HG03558 (cell line): ENCODE measurements at regions not wholly inside any gene's neighbourhood (a gene's known extent, or its start where the extent isn't known, plus 50 kb on each side); places are given as distances from the start of the nearest gene placed in this dataset.

Experiments used
- ATAC-seq: cut with Tn5 transposase; IDR thresholded peaks from one replicate; pipeline ENCODE4 v1.9.1; 2021; ENCODE audit warnings: moderate number of reproducible peaks; ENCODE audit not compliant: unreplicated experiment; ENCODE audit errors: extremely low read depth

GRCh38 chr3:28924744-28925360 lies 356.0 kb upstream of the RBMS3 start:
- no peak for ATAC-seq

DNA sequence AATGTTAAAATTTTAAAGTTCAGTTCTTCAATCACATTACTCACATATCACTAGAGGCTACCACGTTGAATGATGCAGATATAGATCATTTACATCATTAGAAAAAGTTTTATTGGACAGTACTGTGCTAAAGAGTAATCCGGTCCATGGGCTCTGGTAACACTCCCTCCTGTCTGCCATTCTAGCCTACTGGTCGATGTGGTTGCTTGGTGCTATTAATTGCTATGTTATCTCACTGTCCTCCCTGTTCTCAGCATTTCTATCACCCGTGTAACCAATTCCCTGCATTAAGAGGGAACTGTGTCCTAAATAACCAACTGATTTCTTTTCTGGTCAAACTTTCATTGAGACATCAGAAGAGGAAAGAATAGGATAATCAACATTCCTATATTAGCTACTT lies 347.5 kb upstream of the RBMS3 start:
- ATAC-seq: no peak

DNA sequence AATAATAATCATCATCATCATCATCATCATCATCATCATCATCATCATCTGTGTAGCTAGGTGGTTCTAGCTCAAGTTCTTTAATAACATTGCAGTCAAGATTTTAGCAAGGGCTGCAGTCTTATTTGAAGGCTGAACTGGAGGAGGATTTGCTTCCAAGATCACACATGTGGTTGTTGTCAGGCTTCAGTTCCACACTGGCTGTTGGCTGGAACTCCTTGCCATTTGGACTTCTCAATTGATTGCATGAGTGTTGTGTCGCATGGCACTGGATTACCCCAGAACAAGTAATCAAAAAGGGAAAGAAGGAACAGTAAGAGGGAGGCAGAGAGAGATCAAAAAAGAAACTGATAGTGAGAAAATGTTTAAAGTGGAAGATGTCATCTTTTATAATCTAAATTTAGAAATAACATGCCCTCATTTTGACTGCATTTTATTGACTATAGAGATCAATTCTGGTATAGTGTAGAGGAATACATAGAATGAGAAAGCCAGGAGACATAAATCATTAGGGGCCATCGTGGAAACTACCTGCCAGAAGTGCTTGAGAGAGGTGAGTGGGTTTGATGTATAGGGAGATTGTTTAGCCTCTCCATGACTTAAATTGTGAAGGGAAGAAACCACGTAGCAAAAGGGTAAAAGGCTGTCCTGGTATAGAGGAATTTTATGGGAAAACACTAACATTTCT lies 346.6 kb upstream of the RBMS3 start:
- ATAC-seq: no peak

GRCh38 chr3:28935146-28935545 lies 345.7 kb upstream of the RBMS3 start:
- ATAC-seq: peak; percentile 39

- no peak for ATAC-seq
Observed at GRCh38 chr3:28936154-28936553, 344.7 kb upstream of the RBMS3 start.

DNA sequence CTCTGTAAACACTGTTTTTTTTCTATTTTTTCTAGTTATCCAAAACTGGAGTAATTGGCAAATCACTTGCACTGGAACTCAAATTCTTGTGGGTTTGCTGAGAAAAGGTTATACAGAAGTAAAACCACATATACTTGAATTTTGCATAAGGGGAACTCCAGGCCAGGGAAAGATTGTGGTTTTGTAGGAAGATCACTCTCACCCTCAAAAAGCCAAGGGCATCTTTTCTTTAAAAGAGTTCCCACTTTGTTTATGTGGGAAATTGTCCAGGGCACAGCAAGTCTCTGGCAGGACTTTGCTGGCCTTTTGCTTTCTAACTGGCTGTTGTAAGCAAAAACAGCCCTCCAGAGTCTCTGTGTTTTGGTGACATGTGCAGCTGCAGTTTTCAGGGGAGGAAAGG lies 340.3 kb upstream of the RBMS3 start:
- ATAC-seq: peak; percentile 76

DNA sequence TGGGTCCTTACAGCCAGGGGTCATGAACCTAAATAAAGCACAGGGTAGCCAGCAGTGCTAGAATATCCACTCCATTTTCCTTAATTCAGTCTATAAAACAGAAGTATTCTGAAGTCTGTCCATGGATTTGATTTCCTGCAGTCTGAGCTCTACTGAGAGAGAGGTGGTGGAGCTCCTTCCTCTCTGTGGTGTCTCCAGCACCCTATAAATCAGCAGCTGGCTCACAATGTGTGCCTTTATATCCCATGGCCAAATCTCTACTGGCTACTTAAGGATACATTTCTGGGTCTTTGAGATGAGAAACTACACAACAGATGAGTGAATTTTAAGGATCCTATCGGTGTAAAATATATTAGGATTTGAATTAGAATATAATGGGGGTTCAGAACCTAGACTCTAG lies 339.9 kb upstream of the RBMS3 start:
- no peak for ATAC-seq

DNA sequence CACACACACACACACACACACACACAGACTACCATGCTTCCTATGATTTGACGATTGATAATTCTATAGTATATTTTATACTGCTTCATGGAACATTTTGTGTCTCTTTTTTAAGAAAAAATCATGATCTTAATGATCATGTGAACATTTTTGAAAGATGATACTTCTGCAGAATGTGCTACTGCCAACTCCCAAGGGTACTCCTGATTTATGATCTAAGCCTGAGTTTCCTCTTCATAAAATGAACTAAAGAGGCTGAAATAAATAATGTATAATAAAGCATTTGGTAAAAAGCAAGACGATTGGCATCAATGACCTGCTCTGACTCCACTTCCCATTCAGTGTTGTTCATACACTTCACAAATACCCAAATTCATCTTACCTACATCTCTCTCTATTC lies 333.8 kb upstream of the RBMS3 start:
- ATAC-seq: no peak

GRCh38 chr3:28947751-28948150 lies 333.1 kb upstream of the RBMS3 start:
- ATAC-seq: no peak

DNA sequence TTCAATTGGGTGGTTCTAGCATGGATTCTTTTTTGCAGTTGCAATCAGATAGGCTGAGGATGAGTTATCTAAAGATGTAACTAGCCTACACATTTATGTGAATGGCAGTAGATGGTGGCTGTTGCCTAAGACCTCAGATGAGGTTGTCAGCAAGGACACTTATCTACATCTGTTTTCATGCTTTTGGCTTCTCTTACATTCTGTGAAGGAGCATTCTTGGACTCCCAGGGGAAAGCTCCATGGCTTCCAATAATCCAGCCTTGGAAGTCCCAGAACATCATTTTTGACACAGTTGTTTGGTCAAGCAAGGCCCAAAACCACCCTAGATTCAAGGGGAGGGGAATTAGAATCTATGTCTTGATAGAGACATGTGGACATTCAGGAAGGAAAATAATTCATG lies 332.2 kb upstream of the RBMS3 start:
- no peak for ATAC-seq

GRCh38 chr3:28949580-28949979 lies 331.3 kb upstream of the RBMS3 start:
- ATAC-seq: no peak

GRCh38 chr3:28950614-28951013 lies 330.3 kb upstream of the RBMS3 start:
- ATAC-seq: no peak

- no peak for ATAC-seq
Observed at GRCh38 chr3:28951772-28952556, 328.9 kb upstream of the RBMS3 start.

- ATAC-seq: no peak
Observed at GRCh38 chr3:28958656-28959055, 322.2 kb upstream of the RBMS3 start.

GRCh38 chr3:28971156-28971555 lies 309.7 kb upstream of the RBMS3 start:
- no peak for ATAC-seq

DNA sequence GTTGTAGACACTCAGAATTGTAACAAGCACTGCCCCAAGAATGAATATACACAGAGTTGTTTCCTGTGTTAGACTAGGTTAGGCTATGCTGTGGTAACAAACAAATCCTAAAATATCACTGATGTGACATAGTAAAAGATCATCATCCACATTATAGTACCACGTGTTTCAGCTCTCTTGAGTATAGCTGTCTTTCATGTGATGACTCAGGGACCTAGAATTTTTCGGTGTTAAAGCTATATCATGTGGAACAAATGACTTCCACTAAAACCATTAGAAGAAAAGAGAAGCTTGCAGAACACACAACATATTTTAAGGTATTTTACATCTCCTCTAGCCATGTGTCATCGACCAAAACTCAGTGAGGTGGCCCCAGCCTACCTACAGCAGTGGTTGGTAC lies 307.9 kb upstream of the RBMS3 start:
- peak; percentile 55 for ATAC-seq

DNA sequence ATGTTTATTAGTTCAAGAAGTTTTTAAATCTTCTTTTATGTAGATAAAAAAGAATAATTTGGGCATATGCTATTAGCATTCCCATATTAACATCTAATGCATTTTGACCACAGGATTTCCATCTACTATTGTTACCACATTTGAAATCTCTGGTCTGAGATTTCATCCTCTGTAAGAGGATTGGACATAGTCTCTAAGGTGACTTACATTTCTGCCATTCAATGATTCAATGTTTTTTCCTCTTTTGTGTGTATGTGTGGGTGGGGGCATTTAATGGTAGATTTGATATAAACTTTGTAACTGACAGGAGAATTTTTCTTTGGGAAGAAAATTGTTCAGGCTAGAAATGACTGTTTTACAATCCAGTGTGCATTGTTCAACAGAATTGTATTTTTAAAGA lies 307.3 kb upstream of the RBMS3 start:
- ATAC-seq: no peak

DNA sequence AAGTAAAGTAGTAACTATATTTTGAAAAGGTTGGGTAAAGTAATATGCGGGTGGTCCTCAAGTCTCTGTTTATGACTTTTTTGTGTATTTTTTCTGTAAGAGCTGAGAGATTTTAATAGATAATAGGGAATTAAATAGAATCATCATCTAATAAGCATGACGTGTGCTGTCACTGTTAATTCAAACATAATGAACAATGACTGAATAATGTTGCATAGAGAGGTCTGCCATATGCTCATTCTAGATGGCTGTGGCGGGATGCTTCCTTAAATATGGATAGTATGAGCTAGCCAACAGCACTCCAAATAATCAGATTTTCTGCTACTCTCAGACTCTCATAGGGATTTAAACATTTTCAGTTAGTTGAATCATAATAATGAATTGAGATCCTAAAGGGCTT lies 302.8 kb upstream of the RBMS3 start:
- ATAC-seq: no peak

DNA sequence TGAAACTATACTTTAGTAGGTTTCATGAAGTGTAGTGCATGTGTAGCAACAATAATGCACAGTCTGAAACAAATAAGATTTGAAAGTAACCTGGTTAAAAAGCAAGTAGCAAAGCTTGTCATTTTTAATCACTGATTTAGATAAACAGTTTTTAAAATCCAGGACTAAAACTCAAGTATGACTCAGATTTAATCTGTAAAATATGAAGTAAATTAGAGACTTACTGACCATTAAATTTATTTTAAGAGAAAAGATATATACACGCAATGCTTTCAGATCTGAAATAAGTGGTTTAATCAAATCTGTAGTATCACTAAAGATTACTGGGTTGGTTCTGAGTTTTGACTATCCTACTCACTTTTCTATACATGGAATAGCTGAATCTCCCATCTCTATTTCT lies 300.7 kb upstream of the RBMS3 start:
- no peak for ATAC-seq

GRCh38 chr3:28980631-28981030 lies 300.2 kb upstream of the RBMS3 start:
- ATAC-seq: no peak

- ATAC-seq: peak; percentile 70
Observed at GRCh38 chr3:28982906-28983305, 298.0 kb upstream of the RBMS3 start.

DNA sequence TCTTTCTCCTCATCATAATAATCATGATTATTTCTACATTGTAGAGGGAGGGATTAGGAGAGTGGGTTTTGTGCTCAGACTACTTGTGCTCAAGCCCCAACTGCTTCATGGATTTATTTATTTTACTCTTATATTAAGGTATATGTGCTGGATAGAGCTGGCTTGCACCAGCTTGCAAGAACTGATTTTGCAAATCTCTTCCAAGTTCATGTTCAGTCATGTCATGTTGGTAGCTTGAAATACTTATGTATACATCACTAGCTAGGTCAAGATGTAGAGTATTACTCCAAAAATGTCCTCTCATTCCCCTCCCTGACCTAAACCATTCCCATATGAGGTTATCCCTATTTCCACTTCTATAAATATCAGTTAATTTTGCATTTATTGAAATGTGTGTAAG lies 293.9 kb upstream of the RBMS3 start:
- no peak for ATAC-seq
